NCI-H748 (cell line): ENCODE measurements at regions not wholly inside any gene's neighbourhood (a gene's known extent, or its start where the extent isn't known, plus 50 kb on each side); places are given as distances from the start of the nearest gene placed in this dataset.

Source experiments
- DNase-seq: peaks from one replicate; lab custom pipeline; 2025; ENCODE audit not compliant: unreplicated experiment; lab: John Stamatoyannopoulos, UW

GRCh38 chr10:111784946-111785465 lies 398.6 kb downstream of the GPAM start:
- DNase-seq: no peak

GRCh38 chr10:111785921-111786320 lies 397.6 kb downstream of the GPAM start:
- DNase-seq: no peak

GRCh38 chr10:111789821-111790220 lies 393.7 kb downstream of the GPAM start:
- DNase-seq: no peak

GRCh38 chr10:111801841-111802240 lies 381.7 kb downstream of the GPAM start:
- DNase-seq: no peak

GRCh38 chr10:111804781-111805180 lies 378.8 kb downstream of the GPAM start:
- no peak for DNase-seq

GRCh38 chr10:111811517-111811916 lies 372.0 kb downstream of the GPAM start:
- DNase-seq: no peak

- DNase-seq: no peak
Measured at GRCh38 chr10:111820471-111820870, 363.1 kb downstream of the GPAM start.

- DNase-seq: no peak
Measured at GRCh38 chr10:111821871-111822270, 361.7 kb downstream of the GPAM start.

GRCh38 chr10:111822661-111823060 lies 360.9 kb downstream of the GPAM start:
- DNase-seq: no peak

GRCh38 chr10:111824128-111824527 lies 359.4 kb downstream of the GPAM start:
- DNase-seq: no peak

GRCh38 chr10:111830359-111830758 lies 353.2 kb downstream of the GPAM start:
- no peak for DNase-seq

GRCh38 chr10:111831058-111831457 lies 352.5 kb downstream of the GPAM start:
- no peak for DNase-seq

GRCh38 chr10:111833251-111833650 lies 350.3 kb downstream of the GPAM start:
- DNase-seq: no peak

GRCh38 chr10:111835574-111835973 lies 348.0 kb downstream of the GPAM start:
- no peak for DNase-seq

- no peak for DNase-seq
Measured at GRCh38 chr10:111836064-111836463, 347.5 kb downstream of the GPAM start.

- no peak for DNase-seq
Measured at GRCh38 chr10:111836571-111836970, 347.0 kb downstream of the GPAM start.

- DNase-seq: no peak
Measured at GRCh38 chr10:111837086-111837485, 346.5 kb downstream of the GPAM start.

- no peak for DNase-seq
Measured at GRCh38 chr10:111837985-111838384, 345.6 kb downstream of the GPAM start.

GRCh38 chr10:111840546-111840945 lies 343.0 kb downstream of the GPAM start:
- no peak for DNase-seq

- DNase-seq: no peak
Measured at GRCh38 chr10:111852801-111853200, 330.8 kb downstream of the GPAM start.

- DNase-seq: no peak
Measured at GRCh38 chr10:111856631-111857030, 326.9 kb downstream of the GPAM start.

- DNase-seq: no peak
Measured at GRCh38 chr10:111865550-111865949, 318.0 kb downstream of the GPAM start.

- no peak for DNase-seq
Measured at GRCh38 chr10:111871458-111871857, 312.1 kb downstream of the GPAM start.

- no peak for DNase-seq
Measured at GRCh38 chr10:111872591-111872990, 311.0 kb downstream of the GPAM start.
